HEK293 (cell line): ENCODE measurements at regions not wholly inside any gene's neighbourhood (a gene's known extent, or its start where the extent isn't known, plus 50 kb on each side); places are given as distances from the start of the nearest gene placed in this dataset.
"Not testable (repeated sequence)": the region's sequence is repeated elsewhere in the genome, so short reads cannot be mapped to it uniquely, and the experiment has no call there.

Experiments used
- CTCF ChIA-PET: fragments of 350-600 bp; formaldehyde crosslinking; extraction: SDS; loops from one replicate; lab custom pipeline; 2021; ENCODE audit warnings: antibody characterized with exemption; lab: Yijun Ruan, JAX
- POLR2A ChIA-PET: fragments of 300-600 bp; formaldehyde crosslinking; extraction: SDS; loops from one replicate; lab custom pipeline; 2020; ENCODE audit warnings: antibody characterized with exemption, inconsistent platforms; lab: Yijun Ruan, JAX
- H3K27ac ChIP-seq: fragments of 200-500 bp; sonication (Bioruptor generic); 2 replicates; pipeline ENCODE4 v1.5.1; 2014; ENCODE audit warnings: low read depth, low read length, control low read depth, inconsistent platforms; ENCODE audit errors: extremely low read depth
- H3K36me3 ChIP-seq, 2 experiments: fragments of 200-500 bp in 1 of 2; sonication (Bioruptor generic) in 1 of 2; 1 replicate in 1 of 2; 2 replicates in 1 of 2; pipeline ENCODE4 v1.5.1; 2014 to 2017; ENCODE audit warnings: inconsistent platforms in 2 of 2, low read length in 2 of 2; ENCODE audit not compliant: control insufficient read depth in 2 of 2, insufficient read depth in 1 of 2
- H3K4me1 ChIP-seq: fragments of 200-500 bp; sonication (Bioruptor generic); 2 replicates; pipeline ENCODE4 v1.5.1; 2014; ENCODE audit warnings: mild to moderate bottlenecking, low read length, inconsistent platforms; ENCODE audit not compliant: control insufficient read depth, insufficient read depth
- H3K4me3 ChIP-seq: 2 replicates; pipeline ENCODE4 v1.5.1; 2011; ENCODE audit warnings: low read depth, mild to moderate bottlenecking, control low read depth, low read length, moderate library complexity
- H3K9me3 ChIP-seq: fragments of 200-500 bp; sonication (Bioruptor generic); 2 replicates; pipeline ENCODE4 v1.5.1; 2014; ENCODE audit warnings: low read depth, low read length, inconsistent platforms; ENCODE audit not compliant: control insufficient read depth, insufficient read depth
- ZBTB20 ChIP-seq: fragments of 450-650 bp; formaldehyde crosslinking; IDR thresholded peaks from 2 replicates; pipeline ENCODE4 v1.5.1; 2016; ENCODE audit warnings: missing biosample characterization, missing genetic modification characterization
- ZBTB7A ChIP-seq: fragments of 450-650 bp; formaldehyde crosslinking; IDR thresholded peaks from 2 replicates; pipeline ENCODE4 v1.5.1; 2016; ENCODE audit warnings: low read depth, missing biosample characterization, missing genetic modification characterization
- ZNF223 ChIP-seq: fragments of 450-650 bp; formaldehyde crosslinking; IDR thresholded peaks from 2 replicates; pipeline ENCODE4 v1.5.1; 2016; ENCODE audit warnings: missing biosample characterization, missing genetic modification characterization
- ZNF600 ChIP-seq: fragments of 450-650 bp; formaldehyde crosslinking; IDR thresholded peaks from 2 replicates; pipeline ENCODE4 v1.5.1; 2016; ENCODE audit warnings: missing biosample characterization, missing genetic modification characterization
- ZNF664 ChIP-seq: fragments of 450-650 bp; formaldehyde crosslinking; IDR thresholded peaks from 2 replicates; pipeline ENCODE4 v1.5.1; 2016; ENCODE audit warnings: missing biosample characterization, missing genetic modification characterization
- TF ChIP-seq, protein P1 (sequence below): fragments of 450-650 bp; formaldehyde crosslinking; IDR thresholded peaks from 2 replicates; pipeline ENCODE4 v1.5.1; 2016; ENCODE audit warnings: missing biosample characterization, missing genetic modification characterization
- TF ChIP-seq, protein P2 (sequence below): fragments of 450-650 bp; formaldehyde crosslinking; IDR thresholded peaks from 2 replicates; pipeline ENCODE4 v1.5.1; 2016; ENCODE audit warnings: missing biosample characterization, missing genetic modification characterization

DNA sequence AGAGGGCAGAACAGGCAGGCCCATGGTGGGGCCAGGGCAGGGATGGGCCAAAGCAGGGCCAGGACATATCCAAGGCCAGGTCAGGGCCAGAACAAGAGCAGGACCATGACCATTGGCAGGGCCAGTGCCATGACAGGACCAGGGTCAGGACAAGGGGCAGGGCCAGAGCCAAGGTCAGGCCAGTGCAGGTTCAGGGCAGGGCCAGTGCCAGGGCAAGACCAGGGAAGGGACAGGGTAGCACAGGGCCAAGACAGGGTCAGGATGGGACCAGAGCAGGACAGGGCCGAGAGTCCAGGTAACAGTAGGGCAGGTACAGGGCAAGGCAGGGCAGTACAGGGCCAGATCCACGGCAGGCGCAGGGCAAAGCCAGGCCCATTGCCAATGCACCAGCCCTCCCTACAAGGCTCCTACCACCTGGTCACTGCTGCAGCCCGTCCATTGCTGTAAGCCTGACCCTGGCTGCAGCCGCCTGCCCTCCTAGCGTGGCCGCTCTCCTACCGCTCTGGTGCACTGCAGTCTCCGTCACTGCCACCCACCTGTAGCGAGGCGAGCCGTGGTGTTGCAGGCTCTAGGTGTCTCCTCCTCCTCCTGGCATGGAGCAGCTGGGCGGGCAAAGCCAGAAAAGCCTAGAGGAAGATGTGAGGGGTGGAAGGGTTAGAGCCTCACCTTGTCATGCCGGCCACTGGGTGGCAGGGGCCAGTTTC lies 397.1 kb downstream of the GOLGA6L6 start:
- H3K4me1 ChIP-seq, CTCF ChIA-PET, H3K9me3 ChIP-seq, POLR2A ChIA-PET, H3K4me3 ChIP-seq, H3K36me3 ChIP-seq, H3K27ac ChIP-seq: not testable (repeated sequence)

DNA sequence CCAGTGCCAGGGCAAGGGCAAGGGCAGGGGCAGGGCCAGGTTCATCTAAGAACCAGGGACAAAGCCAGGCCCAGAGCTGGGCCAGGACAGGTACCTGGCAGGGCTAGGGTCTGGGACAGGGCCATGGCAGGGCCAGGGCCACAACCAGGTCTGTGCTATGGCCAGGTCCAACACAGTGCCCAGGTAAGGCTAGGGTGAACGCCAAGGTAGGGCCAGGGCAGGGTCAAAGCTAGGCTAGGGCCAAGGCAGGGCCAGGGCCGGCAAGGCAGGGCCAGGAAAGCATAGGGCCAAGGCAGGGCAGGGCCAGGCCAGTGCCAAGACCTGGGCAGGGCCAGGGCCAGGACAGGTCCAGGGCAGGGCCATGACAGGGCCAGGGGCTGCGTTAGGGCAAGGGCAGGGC lies 398.7 kb downstream of the GOLGA6L6 start:
- H3K9me3 ChIP-seq, H3K27ac ChIP-seq, H3K4me3 ChIP-seq, POLR2A ChIA-PET, H3K36me3 ChIP-seq, H3K4me1 ChIP-seq, CTCF ChIA-PET: not testable (repeated sequence)

DNA sequence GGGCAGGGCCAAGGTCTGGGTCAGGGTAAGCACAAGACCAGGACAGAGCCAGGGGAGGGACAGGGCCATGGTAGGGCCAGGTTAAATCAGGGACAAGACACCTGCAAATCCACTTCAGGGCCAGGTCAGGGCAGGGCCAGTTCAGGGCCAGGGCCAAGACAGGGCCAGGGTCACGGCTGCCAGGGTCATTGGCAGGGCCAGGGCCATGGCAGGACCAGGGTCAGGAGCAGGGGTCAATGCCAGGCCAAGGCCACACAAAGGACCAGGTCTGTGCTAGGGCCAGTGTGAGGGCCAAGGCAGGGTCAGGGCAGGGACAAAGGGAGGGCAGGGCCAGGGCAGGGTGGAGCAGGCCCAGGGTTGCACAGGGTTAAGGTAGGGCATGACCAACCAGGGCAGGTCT lies 399.2 kb downstream of the GOLGA6L6 start:
- H3K4me3 ChIP-seq, POLR2A ChIA-PET, CTCF ChIA-PET, H3K4me1 ChIP-seq, H3K27ac ChIP-seq, H3K36me3 ChIP-seq, H3K9me3 ChIP-seq: not testable (repeated sequence)

DNA sequence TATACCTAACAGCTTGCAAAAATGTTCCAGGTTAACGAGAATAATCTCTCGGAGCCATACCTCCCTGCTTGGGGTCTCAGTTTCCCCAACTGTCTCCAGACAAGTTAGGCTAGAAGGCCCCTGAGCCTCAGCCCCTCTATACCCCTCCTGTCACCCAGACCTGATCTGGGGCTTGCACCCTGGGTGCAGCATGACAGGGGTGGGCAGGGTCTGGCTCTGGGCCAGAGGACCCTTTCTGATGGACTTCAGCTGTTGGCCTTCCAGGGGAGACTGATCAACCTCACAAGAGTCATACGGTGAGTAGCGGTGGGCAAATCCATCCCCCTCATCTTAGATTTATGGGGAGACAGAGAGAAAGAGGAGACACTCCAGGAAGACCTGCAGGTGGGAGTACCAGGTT lies 416.9 kb downstream of the GOLGA6L6 start:
- H3K4me1 ChIP-seq, POLR2A ChIA-PET, H3K4me3 ChIP-seq, H3K36me3 ChIP-seq, H3K9me3 ChIP-seq, H3K27ac ChIP-seq, CTCF ChIA-PET: not testable (repeated sequence)

DNA sequence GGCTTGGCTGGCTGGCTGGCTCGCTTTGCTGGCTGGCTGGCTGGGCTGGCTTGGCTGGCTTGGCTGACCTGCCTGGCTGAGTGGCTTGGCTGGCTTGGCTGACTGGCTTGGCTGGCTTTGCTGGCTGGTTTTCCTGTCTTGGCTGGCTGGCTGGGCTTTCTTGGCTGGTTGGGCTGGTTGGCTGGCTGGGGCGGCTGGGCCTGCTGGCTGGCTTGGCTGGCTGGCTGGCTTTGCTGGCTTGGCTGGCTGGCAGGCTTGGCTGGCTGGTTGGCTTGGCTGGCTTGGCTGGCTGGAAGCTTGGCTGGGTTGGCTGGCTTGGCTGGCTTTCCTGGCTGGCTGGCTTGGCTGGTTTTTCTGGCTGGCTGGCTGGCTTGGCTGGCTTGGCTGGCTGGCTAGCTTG lies 435.6 kb downstream of the GOLGA6L6 start:
- H3K36me3 ChIP-seq: no peaks in the 10 kb centered on the region
- POLR2A ChIA-PET: no interaction called here

DNA sequence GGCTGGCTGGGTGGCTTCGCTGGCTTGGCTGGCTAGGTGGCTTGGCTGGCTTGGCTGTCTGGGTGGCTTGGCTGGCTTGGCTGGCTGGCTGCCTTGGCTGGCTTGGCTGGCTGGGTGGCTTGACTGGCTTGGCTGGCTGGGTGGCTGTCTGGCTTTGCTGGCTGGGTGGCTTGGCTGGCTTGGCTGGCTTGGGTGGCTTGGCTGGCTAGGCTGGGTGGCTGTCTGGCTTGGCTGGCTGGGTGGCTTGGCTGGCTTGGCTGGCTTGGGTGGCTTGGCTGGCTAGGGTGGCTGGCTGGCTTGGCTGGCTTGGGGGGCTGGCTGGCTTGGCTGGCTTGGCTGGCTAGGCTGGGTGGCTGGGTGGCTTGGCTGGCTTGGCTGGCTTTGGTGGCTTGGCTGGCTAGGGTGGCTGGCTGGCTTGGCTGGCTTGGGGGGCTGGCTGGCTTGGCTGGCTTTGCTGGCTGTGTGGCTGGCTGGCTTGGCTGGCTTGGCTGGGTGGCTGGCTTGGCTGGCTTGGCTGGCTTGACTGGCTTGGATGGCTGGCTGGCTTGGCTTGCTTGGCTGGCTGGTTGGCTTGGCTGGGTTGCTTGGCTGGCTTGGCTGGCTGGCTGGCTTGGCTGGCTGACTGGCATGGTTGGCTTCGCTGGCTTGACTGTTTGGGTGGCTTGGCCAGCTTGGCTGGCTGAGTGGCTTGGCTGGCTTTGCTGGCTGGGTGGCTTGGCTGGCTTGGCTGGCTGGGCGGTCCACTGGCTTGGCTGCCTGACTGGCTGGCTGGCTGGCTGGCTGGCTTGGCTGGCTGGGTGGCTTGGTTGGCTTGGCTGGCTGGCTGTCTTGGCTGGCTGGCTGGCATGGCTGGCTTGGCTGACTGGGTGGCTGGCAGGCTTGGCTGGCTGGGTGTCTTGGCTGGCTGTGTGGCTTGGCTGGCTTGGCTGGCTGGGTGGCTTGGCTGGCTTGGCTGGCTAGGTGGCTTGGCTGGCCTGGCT lies 436.3 kb downstream of the GOLGA6L6 start:
- CTCF ChIA-PET, POLR2A ChIA-PET: not testable (repeated sequence)

More for the DNA sequence above, 435.6 kb downstream of the GOLGA6L6 start:
- Histone ChIP-seq H3K27ac (no peak overlapping the region), H3K9me3 (no peaks in the 10 kb centered on the region), H3K4me3 (no peak overlapping the region), H3K4me1 (no peaks in the 10 kb centered on the region)
- no peak for TF ChIP-seq ZNF600
- TF ChIP-seq, protein P1, sequence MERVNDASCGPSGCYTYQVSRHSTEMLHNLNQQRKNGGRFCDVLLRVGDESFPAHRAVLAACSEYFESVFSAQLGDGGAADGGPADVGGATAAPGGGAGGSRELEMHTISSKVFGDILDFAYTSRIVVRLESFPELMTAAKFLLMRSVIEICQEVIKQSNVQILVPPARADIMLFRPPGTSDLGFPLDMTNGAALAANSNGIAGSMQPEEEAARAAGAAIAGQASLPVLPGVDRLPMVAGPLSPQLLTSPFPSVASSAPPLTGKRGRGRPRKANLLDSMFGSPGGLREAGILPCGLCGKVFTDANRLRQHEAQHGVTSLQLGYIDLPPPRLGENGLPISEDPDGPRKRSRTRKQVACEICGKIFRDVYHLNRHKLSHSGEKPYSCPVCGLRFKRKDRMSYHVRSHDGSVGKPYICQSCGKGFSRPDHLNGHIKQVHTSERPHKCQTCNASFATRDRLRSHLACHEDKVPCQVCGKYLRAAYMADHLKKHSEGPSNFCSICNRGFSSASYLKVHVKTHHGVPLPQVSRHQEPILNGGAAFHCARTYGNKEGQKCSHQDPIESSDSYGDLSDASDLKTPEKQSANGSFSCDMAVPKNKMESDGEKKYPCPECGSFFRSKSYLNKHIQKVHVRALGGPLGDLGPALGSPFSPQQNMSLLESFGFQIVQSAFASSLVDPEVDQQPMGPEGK: no peak
- TF ChIP-seq ZBTB20 (tag by site-specific recombination): no peak
- TF ChIP-seq ZNF223 (tag by site-specific recombination): no peak
- no peak for TF ChIP-seq ZBTB7A (tag by site-specific recombination)
- TF ChIP-seq, protein P2, sequence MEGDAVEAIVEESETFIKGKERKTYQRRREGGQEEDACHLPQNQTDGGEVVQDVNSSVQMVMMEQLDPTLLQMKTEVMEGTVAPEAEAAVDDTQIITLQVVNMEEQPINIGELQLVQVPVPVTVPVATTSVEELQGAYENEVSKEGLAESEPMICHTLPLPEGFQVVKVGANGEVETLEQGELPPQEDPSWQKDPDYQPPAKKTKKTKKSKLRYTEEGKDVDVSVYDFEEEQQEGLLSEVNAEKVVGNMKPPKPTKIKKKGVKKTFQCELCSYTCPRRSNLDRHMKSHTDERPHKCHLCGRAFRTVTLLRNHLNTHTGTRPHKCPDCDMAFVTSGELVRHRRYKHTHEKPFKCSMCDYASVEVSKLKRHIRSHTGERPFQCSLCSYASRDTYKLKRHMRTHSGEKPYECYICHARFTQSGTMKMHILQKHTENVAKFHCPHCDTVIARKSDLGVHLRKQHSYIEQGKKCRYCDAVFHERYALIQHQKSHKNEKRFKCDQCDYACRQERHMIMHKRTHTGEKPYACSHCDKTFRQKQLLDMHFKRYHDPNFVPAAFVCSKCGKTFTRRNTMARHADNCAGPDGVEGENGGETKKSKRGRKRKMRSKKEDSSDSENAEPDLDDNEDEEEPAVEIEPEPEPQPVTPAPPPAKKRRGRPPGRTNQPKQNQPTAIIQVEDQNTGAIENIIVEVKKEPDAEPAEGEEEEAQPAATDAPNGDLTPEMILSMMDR (tag by site-specific recombination): no peak
- no peak for TF ChIP-seq ZNF664 (tag by site-specific recombination)
- CTCF ChIA-PET: no interaction called here

DNA sequence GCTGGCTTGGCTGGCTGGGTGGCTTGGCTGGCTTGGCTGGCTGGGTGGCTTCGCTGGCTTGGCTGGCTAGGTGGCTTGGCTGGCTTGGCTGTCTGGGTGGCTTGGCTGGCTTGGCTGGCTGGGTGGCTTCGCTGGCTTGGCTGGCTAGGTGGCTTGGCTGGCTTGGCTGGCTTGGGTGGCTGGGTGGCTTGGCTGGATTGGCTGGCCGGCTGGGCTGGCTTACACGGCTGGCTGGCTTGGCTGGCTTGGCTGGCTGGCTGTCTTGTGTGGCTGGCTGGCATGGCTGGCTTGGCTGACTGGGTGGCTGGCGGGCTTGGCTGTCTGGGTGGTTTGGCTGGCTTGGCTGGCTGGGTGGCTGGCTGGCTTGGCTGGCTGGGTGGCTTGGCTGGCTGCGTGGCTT lies 437.0 kb downstream of the GOLGA6L6 start:
- H3K4me1 ChIP-seq, POLR2A ChIA-PET, H3K9me3 ChIP-seq, H3K36me3 ChIP-seq, H3K4me3 ChIP-seq, CTCF ChIA-PET, H3K27ac ChIP-seq: not testable (repeated sequence)

More for the DNA sequence above, 436.3 kb downstream of the GOLGA6L6 start:
- H3K4me1 ChIP-seq, H3K36me3 ChIP-seq, H3K9me3 ChIP-seq, H3K4me3 ChIP-seq, H3K27ac ChIP-seq: not testable (repeated sequence)

DNA sequence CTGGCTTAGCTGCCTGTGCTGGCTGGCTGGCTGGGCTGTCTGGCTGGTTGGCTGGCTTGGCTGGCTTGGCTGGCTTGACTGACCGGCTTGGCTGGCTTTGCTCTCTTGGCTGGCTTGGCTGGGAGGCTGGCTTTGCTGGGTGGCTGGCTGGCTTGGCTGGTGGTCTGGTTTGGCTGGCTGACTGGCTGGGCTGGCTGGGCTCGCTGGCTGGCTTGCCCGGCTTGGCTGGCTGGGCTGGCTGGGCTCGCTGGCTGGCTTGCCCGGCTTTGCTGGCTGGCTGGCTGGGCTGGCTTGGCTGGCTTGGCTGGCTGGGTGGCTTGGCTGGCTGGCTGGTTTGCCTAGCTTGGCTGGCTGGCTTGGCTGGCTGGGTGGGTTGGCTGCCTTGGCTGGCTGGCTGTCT lies 438.7 kb downstream of the GOLGA6L6 start:
- H3K36me3 ChIP-seq, H3K4me1 ChIP-seq, H3K27ac ChIP-seq, H3K9me3 ChIP-seq, H3K4me3 ChIP-seq, POLR2A ChIA-PET, CTCF ChIA-PET: not testable (repeated sequence)
